ENCODE measurements at regions not wholly inside any gene's neighbourhood (a gene's known extent, or its start where the extent isn't known, plus 50 kb on each side); places are given as distances from the start of the nearest gene placed in this dataset.
"Not testable (repeated sequence)": the region's sequence is repeated elsewhere in the genome, so short reads cannot be mapped to it uniquely, and the experiment has no call there.

- ATAC-seq (ENCODE audit: low read depth in 2 of 2) (no peak), DNase-seq (no peak)
- Mint-ChIP-seq H3K27me3 (no peaks in the 10 kb centered on the region), H3K4me1 (no peaks in the 10 kb centered on the region), H3K9me3 (peaks cover 0 to 46% (median 18%) of the 10 kb centered on the region in 7 donors), H3K36me3 (no peaks in the 10 kb centered on the region), H3K4me3 (no peak overlapping the region), H3K27ac (no peak overlapping the region)
- Histone ChIP-seq H3K36me3 (ENCODE audit: control insufficient read depth, insufficient read depth, low read length) (no peaks in the 10 kb centered on the region), H3K4me1 (ENCODE audit: control insufficient read depth, insufficient read depth, low read length, poor library complexity, severe bottlenecking) (no peaks in the 10 kb centered on the region), H3K27ac (ENCODE audit: insufficient read depth, low read length, poor library complexity, severe bottlenecking) (no peak overlapping the region), H3K4me3 (ENCODE audit: low read depth, low read length) (no peak overlapping the region), H3K27me3 (ENCODE audit: control insufficient read depth, insufficient read depth, low read length) (no peaks in the 10 kb centered on the region), H3K9me3 (ENCODE audit: control insufficient read depth in 2 of 2, low read length in 2 of 2) (peaks cover 3 to 28% of the 10 kb centered on the region in 2 experiments)
These were observed 177.3 kb upstream of the MBL2 start for GRCh38 chr10:52949899-52950298.

DNA sequence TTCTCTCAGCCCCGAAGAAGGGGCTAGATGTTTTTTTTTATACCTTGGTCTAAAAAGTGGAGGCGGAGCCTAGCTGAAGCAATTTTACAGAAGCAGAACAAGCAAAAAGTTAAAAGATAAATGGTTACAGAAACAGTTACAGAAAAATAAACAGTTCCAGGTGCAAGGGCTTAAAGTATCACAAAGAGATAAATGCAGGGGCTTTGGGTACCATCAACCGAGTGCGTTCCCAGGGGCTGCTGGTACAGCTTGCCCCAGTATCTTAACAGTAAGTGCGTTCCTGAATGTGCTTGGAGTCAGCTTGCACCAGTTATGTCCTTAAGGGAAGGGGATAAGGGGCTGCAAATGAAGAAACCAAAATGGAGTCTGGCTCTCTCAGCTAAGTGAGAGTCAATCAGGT, 173.9 kb upstream of the MBL2 start:
- Mint-ChIP-seq H3K27me3 (no peaks in the 10 kb centered on the region), H3K9me3 (peaks cover 0 to 31% (median 7%) of the 10 kb centered on the region in 7 donors), H3K4me1 (no peaks in the 10 kb centered on the region), H3K27ac (no peak overlapping the region), H3K36me3 (no peaks in the 10 kb centered on the region), H3K4me3 (no peak overlapping the region)
- Histone ChIP-seq H3K9me3 (ENCODE audit: control insufficient read depth in 2 of 2, low read length in 2 of 2) (peaks cover 2 to 21% of the 10 kb centered on the region in 2 experiments), H3K36me3 (ENCODE audit: control insufficient read depth, insufficient read depth, low read length) (no peaks in the 10 kb centered on the region), H3K4me3 (ENCODE audit: low read depth, low read length) (no peak overlapping the region), H3K4me1 (ENCODE audit: control insufficient read depth, insufficient read depth, low read length, poor library complexity, severe bottlenecking) (no peaks in the 10 kb centered on the region), H3K27ac (ENCODE audit: insufficient read depth, low read length, poor library complexity, severe bottlenecking) (no peak overlapping the region), H3K27me3 (ENCODE audit: control insufficient read depth, insufficient read depth, low read length) (no peaks in the 10 kb centered on the region)
- DNase-seq (no peak), ATAC-seq (ENCODE audit: low read depth in 2 of 2) (no peak)

DNA sequence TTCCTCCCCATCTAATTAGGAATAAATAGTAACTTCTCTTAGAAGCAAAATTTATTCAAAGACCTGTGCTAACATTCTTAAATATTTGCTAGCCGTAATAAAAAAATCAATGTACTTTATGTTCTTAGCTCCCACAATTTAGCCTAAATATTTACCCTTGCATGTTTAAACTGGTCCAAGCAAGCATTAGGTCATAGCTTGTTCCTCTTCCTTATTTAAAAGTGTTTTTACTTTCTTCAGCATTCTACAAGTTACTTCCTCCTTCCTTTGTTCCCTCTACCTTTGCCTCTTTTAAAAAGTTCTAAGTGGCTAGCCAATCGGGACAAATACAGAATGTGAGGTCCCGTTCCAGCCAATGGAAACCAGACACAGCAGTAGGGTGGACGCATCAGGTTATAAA, 172.9 kb upstream of the MBL2 start:
- not testable (repeated sequence) for H3K36me3 Mint-ChIP-seq; H3K4me3 Mint-ChIP-seq; H3K4me1 ChIP-seq (ENCODE audit: control insufficient read depth, insufficient read depth, low read length, poor library complexity, severe bottlenecking); H3K4me1 Mint-ChIP-seq; DNase-seq; H3K27ac ChIP-seq (ENCODE audit: insufficient read depth, low read length, poor library complexity, severe bottlenecking); H3K4me3 ChIP-seq (ENCODE audit: low read depth, low read length); ATAC-seq (ENCODE audit: low read depth in 2 of 2); H3K27ac Mint-ChIP-seq; H3K27me3 ChIP-seq (ENCODE audit: control insufficient read depth, insufficient read depth, low read length); H3K36me3 ChIP-seq (ENCODE audit: control insufficient read depth, insufficient read depth, low read length); H3K27me3 Mint-ChIP-seq
- peaks cover 0 to 26% (median 8%) of the 10 kb centered on the region in 7 donors for H3K9me3 Mint-ChIP-seq
- H3K9me3 ChIP-seq (ENCODE audit: control insufficient read depth in 2 of 2, low read length in 2 of 2): peaks cover 0 to 15% of the 10 kb centered on the region in 2 experiments

DNA sequence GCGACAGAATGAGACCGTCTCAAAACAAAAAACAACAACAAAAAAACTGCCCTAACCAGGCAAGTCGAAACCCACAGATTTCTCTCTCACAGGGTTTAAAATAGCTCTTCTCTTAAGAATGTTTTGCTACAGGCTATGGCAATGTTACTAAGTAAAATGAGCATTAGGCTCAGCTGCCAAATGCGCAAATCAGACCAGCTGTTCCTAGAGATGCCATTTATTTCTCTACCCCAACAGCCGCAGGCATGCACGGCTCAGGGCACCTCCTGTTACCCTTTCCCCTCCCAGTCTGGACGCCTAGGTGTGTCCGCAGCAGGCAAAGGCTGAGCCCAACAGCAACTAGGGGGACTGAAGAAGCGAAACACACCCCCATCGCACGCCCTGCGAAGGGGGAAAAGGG, 168.3 kb upstream of the MBL2 start:
- no peak overlapping the region for H3K27ac Mint-ChIP-seq
- ATAC-seq (ENCODE audit: low read depth in 2 of 2) (no peak), DNase-seq (no peak)
- Histone ChIP-seq H3K27me3 (ENCODE audit: control insufficient read depth, insufficient read depth, low read length) (no peaks in the 10 kb centered on the region), H3K4me3 (ENCODE audit: low read depth, low read length) (no peak overlapping the region), H3K9me3 (ENCODE audit: control insufficient read depth in 2 of 2, low read length in 2 of 2) (no peaks in the 10 kb centered on the region), H3K36me3 (ENCODE audit: control insufficient read depth, insufficient read depth, low read length) (no peaks in the 10 kb centered on the region), H3K4me1 (ENCODE audit: control insufficient read depth, insufficient read depth, low read length, poor library complexity, severe bottlenecking) (no peaks in the 10 kb centered on the region), H3K27ac (ENCODE audit: insufficient read depth, low read length, poor library complexity, severe bottlenecking) (no peak overlapping the region)
- no peaks in the 10 kb centered on the region for H3K36me3 Mint-ChIP-seq
- H3K4me1 Mint-ChIP-seq: no peaks in the 10 kb centered on the region
- H3K4me3 Mint-ChIP-seq: no peak overlapping the region
- H3K9me3 Mint-ChIP-seq: peaks cover 0 to 12% (median 4%) of the 10 kb centered on the region in 7 donors
- no peaks in the 10 kb centered on the region for H3K27me3 Mint-ChIP-seq

DNA sequence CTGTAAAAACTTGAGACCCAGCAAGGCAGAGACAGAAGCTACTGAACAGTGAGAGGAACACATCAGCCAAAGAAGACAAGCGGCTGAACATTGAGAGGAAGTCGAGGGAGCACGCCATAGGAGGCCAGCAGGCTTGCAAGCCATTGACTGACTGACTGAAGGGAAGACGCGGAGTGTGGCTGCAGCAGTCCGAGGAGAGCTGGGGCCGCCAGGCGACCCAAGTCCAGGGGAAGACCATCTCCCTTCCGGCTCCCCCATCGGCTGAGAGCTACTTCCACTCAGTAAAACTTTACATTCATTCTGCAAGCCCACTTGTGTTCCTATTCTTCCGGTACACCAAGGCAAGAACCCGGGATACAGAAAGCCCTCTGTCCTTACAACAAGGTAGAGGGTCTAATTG, 167.3 kb upstream of the MBL2 start:
- H3K27ac Mint-ChIP-seq: no peak overlapping the region
- Histone ChIP-seq H3K27ac (ENCODE audit: insufficient read depth, low read length, poor library complexity, severe bottlenecking) (no peak overlapping the region), H3K4me1 (ENCODE audit: control insufficient read depth, insufficient read depth, low read length, poor library complexity, severe bottlenecking) (no peaks in the 10 kb centered on the region), H3K27me3 (ENCODE audit: control insufficient read depth, insufficient read depth, low read length) (no peaks in the 10 kb centered on the region), H3K36me3 (ENCODE audit: control insufficient read depth, insufficient read depth, low read length) (no peaks in the 10 kb centered on the region), H3K4me3 (ENCODE audit: low read depth, low read length) (no peak overlapping the region), H3K9me3 (ENCODE audit: control insufficient read depth in 2 of 2, low read length in 2 of 2) (no peaks in the 10 kb centered on the region)
- no peak for DNase-seq
- no peak overlapping the region for H3K4me3 Mint-ChIP-seq
- no peak for ATAC-seq (ENCODE audit: low read depth in 2 of 2)
- no peaks in the 10 kb centered on the region for H3K36me3 Mint-ChIP-seq
- no peaks in the 10 kb centered on the region for H3K27me3 Mint-ChIP-seq
- H3K4me1 Mint-ChIP-seq: no peaks in the 10 kb centered on the region
- peaks cover 0 to 12% (median 4%) of the 10 kb centered on the region in 7 donors for H3K9me3 Mint-ChIP-seq

GRCh38 chr10:52933748-52934147, 161.2 kb upstream of the MBL2 start:
- no peaks in the 10 kb centered on the region for H3K36me3 ChIP-seq (ENCODE audit: control insufficient read depth, insufficient read depth, low read length)
- Mint-ChIP-seq H3K27me3 (no peaks in the 10 kb centered on the region), H3K4me1 (no peaks in the 10 kb centered on the region), H3K27ac (no peak overlapping the region), H3K36me3 (no peaks in the 10 kb centered on the region), H3K4me3 (no peak overlapping the region), H3K9me3 (peaks cover 0 to 7% (median 5%) of the 10 kb centered on the region in 7 donors)
- H3K4me1 ChIP-seq (ENCODE audit: control insufficient read depth, insufficient read depth, low read length, poor library complexity, severe bottlenecking): no peaks in the 10 kb centered on the region
- ATAC-seq (ENCODE audit: low read depth in 2 of 2) (no peak), DNase-seq (no peak)
- no peak overlapping the region for H3K4me3 ChIP-seq (ENCODE audit: low read depth, low read length)
- no peaks in the 10 kb centered on the region for H3K27me3 ChIP-seq (ENCODE audit: control insufficient read depth, insufficient read depth, low read length)
- no peaks in the 10 kb centered on the region for H3K9me3 ChIP-seq (ENCODE audit: control insufficient read depth in 2 of 2, low read length in 2 of 2)
- H3K27ac ChIP-seq (ENCODE audit: insufficient read depth, low read length, poor library complexity, severe bottlenecking): no peak overlapping the region

- Histone ChIP-seq H3K9me3 (ENCODE audit: control insufficient read depth in 2 of 2, low read length in 2 of 2) (no peaks in the 10 kb centered on the region), H3K27ac (ENCODE audit: insufficient read depth, low read length, poor library complexity, severe bottlenecking) (no peak overlapping the region), H3K36me3 (ENCODE audit: control insufficient read depth, insufficient read depth, low read length) (no peaks in the 10 kb centered on the region), H3K4me3 (ENCODE audit: low read depth, low read length) (no peak overlapping the region), H3K4me1 (ENCODE audit: control insufficient read depth, insufficient read depth, low read length, poor library complexity, severe bottlenecking) (no peaks in the 10 kb centered on the region), H3K27me3 (ENCODE audit: control insufficient read depth, insufficient read depth, low read length) (no peaks in the 10 kb centered on the region)
- Mint-ChIP-seq H3K27ac (no peak overlapping the region), H3K9me3 (peaks cover 0 to 6% (median 0%) of the 10 kb centered on the region in 7 donors), H3K4me1 (no peaks in the 10 kb centered on the region), H3K4me3 (no peak overlapping the region), H3K36me3 (no peaks in the 10 kb centered on the region), H3K27me3 (no peaks in the 10 kb centered on the region)
- DNase-seq (no peak), ATAC-seq (ENCODE audit: low read depth in 2 of 2) (no peak)
These were observed 155.1 kb upstream of the MBL2 start for GRCh38 chr10:52927678-52928077.

- Mint-ChIP-seq H3K27ac (no peak overlapping the region), H3K9me3 (peaks cover 0 to 12% (median 2%) of the 10 kb centered on the region in 7 donors), H3K4me3 (no peak overlapping the region), H3K27me3 (no peaks in the 10 kb centered on the region), H3K36me3 (no peaks in the 10 kb centered on the region), H3K4me1 (no peaks in the 10 kb centered on the region)
- no peaks in the 10 kb centered on the region for H3K27me3 ChIP-seq (ENCODE audit: control insufficient read depth, insufficient read depth, low read length)
- ATAC-seq (ENCODE audit: low read depth in 2 of 2) (no peak), DNase-seq (no peak)
- no peaks in the 10 kb centered on the region for H3K9me3 ChIP-seq (ENCODE audit: control insufficient read depth in 2 of 2, low read length in 2 of 2)
- no peak overlapping the region for H3K27ac ChIP-seq (ENCODE audit: insufficient read depth, low read length, poor library complexity, severe bottlenecking)
- no peak overlapping the region for H3K4me3 ChIP-seq (ENCODE audit: low read depth, low read length)
- no peaks in the 10 kb centered on the region for H3K36me3 ChIP-seq (ENCODE audit: control insufficient read depth, insufficient read depth, low read length)
- H3K4me1 ChIP-seq (ENCODE audit: control insufficient read depth, insufficient read depth, low read length, poor library complexity, severe bottlenecking): no peaks in the 10 kb centered on the region
These were observed 150.9 kb upstream of the MBL2 start for GRCh38 chr10:52923520-52923919.
